ENCODE measurements at regions not wholly inside any gene's neighbourhood (a gene's known extent, or its start where the extent isn't known, plus 50 kb on each side); places are given as distances from the start of the nearest gene placed in this dataset.
"Not testable (repeated sequence)": the region's sequence is repeated elsewhere in the genome, so short reads cannot be mapped to it uniquely, and the experiment has no call there.

- 81 to 91% methylated on average over 5 of the region's 5 CpGs for WGBS, 2 donors (ENCODE audit: low coverage in 1 of 2)
- no peak for TF ChIP-seq POLR2AphosphoS5 (IDR thresholded peaks at IDR 0.05)
- TF ChIP-seq CTCF (IDR thresholded peaks at IDR 0.05): no peak
- TF ChIP-seq EP300 (IDR thresholded peaks at IDR 0.05): no peak
- TF ChIP-seq POLR2A (IDR thresholded peaks at IDR 0.05): no peak
- H3K4me1 ChIP-seq: no peaks in the 10 kb centered on the region
- no peak overlapping the region for H3K4me3 ChIP-seq
- no peaks in the 10 kb centered on the region for H3K36me3 ChIP-seq
- ATAC-seq: no peak
- H3K27me3 ChIP-seq: no peaks in the 10 kb centered on the region
- H3K27ac ChIP-seq: no peak overlapping the region
- no peaks in the 10 kb centered on the region for H3K9me3 ChIP-seq
Measured at GRCh38 chr7:65812281-65812680, 60.6 kb upstream of the VKORC1L1 start.

- 65 to 70% methylated on average over 3 of the region's 3 CpGs for WGBS, 2 donors (ENCODE audit: low coverage in 1 of 2)
- not testable (repeated sequence) for H3K36me3 ChIP-seq, ATAC-seq
Measured at GRCh38 chr7:65814556-65815167, 58.2 kb upstream of the VKORC1L1 start.

GRCh38 chr7:65820287-65820950, 52.5 kb upstream of the VKORC1L1 start:
- TF ChIP-seq CTCF (IDR thresholded peaks at IDR 0.05) (no peak), EP300 (IDR thresholded peaks at IDR 0.05) (no peak), POLR2AphosphoS5 (IDR thresholded peaks at IDR 0.05) (no peak), POLR2A (IDR thresholded peaks at IDR 0.05) (no peak)
- Histone ChIP-seq H3K4me1 (no peaks in the 10 kb centered on the region), H3K9me3 (no peaks in the 10 kb centered on the region), H3K4me3 (no peak overlapping the region), H3K27ac (no peak overlapping the region), H3K36me3 (no peaks in the 10 kb centered on the region), H3K27me3 (no peaks in the 10 kb centered on the region)
- WGBS, 2 donors (ENCODE audit: low coverage in 1 of 2): 27 to 43% methylated on average over 4 of the region's 4 CpGs
- ATAC-seq: no peak

More at GRCh38 chr7:65814556-65815167, 58.2 kb upstream of the VKORC1L1 start:
- not testable (repeated sequence) for H3K9me3 ChIP-seq, H3K27me3 ChIP-seq, H3K4me3 ChIP-seq, H3K4me1 ChIP-seq, H3K27ac ChIP-seq

Small RNA genes lying in the stretch of these regions (small RNA-seq; reads per million reads assigned to genes)
- 0 reads per million in 4 donors for gene AC114501.1
- gene RNU6-912P: 0 reads per million in 4 donors
- gene SNORA15B-2: 0 reads per million in 4 donors
- gene SNORA22: 0.18 to 1.8 (median 1.0) reads per million in 4 donors
